CD14-positive monocyte (primary cell): ENCODE measurements at regions not wholly inside any gene's neighbourhood (a gene's known extent, or its start where the extent isn't known, plus 50 kb on each side); places are given as distances from the start of the nearest gene placed in this dataset.

ENCODE experiments used
- DNase-seq, 3 donors: peaks; one replicate each; pipeline ENCODE4 v3.0.0-alpha.2; 2011 to 2022
- H2AFZ ChIP-seq: 2 replicates; pipeline ENCODE4 v1.6.0; 2012; ENCODE audit warnings: mild to moderate bottlenecking, low read depth, low read length, inconsistent platforms; ENCODE audit not compliant: insufficient read depth, poor library complexity, severe bottlenecking
- H3K27ac ChIP-seq, 2 donors: 1 replicate in 1 of 2; 2 replicates in 1 of 2; pipeline ENCODE4 v1.5.1; 2012 to 2013; ENCODE audit warnings: low read length in 2 of 2, control low read depth in 1 of 2, inconsistent platforms in 1 of 2, low read depth in 1 of 2, mild to moderate bottlenecking in 1 of 2
- H3K27me3 ChIP-seq, 2 donors: one replicate each; pipeline versions ENCODE4 v1.6.0 to v1.6.1; 2011 to 2013; ENCODE audit warnings: low read length in 2 of 2; ENCODE audit not compliant: control insufficient read depth in 2 of 2, insufficient read depth in 2 of 2
- H3K36me3 ChIP-seq, 2 donors: replicated peaks in 1 of 2; 1 replicate in 1 of 2; 2 replicates in 1 of 2; pipeline versions ENCODE4 v1.5.1 to v1.6.1; 2012 to 2013; ENCODE audit warnings: low read length in 2 of 2, control low read depth in 1 of 2, inconsistent platforms in 1 of 2, mild to moderate bottlenecking in 1 of 2; ENCODE audit not compliant: insufficient read depth in 2 of 2, control insufficient read depth in 1 of 2
- H3K4me1 ChIP-seq, 2 donors: 1 replicate in 1 of 2; 2 replicates in 1 of 2; pipeline versions ENCODE4 v1.5.1 to v1.6.1; 2012 to 2013; ENCODE audit warnings: low read length in 2 of 2, control low read depth in 1 of 2, inconsistent platforms in 1 of 2, mild to moderate bottlenecking in 1 of 2, moderate library complexity in 1 of 2; ENCODE audit not compliant: insufficient read depth in 2 of 2, control insufficient read depth in 1 of 2
- H3K4me2 ChIP-seq: replicated peaks from 2 replicates; pipeline ENCODE3; 2012; ENCODE audit warnings: low read length, moderate library complexity, mild to moderate bottlenecking; ENCODE audit not compliant: poor library complexity, severe bottlenecking; ENCODE audit errors: extremely low read depth
- H3K4me3 ChIP-seq, 3 experiments: fragments of 200-600 bp in 1 of 3; sonication (generic) in 1 of 3; replicated peaks in 1 of 3; 1 replicate in 2 of 3; 2 replicates in 1 of 3; pipeline ENCODE4 v1.5.1; 2011 to 2013; ENCODE audit warnings: low read length in 3 of 3, mild to moderate bottlenecking in 3 of 3, control low read depth in 2 of 3, low read depth in 2 of 3, inconsistent platforms in 1 of 3, moderate library complexity in 1 of 3
- H3K79me2 ChIP-seq: 2 replicates; pipeline ENCODE4 v1.6.0; 2012; ENCODE audit warnings: mild to moderate bottlenecking, control low read depth, inconsistent platforms, low read length, moderate library complexity; ENCODE audit not compliant: insufficient read depth
- H3K9ac ChIP-seq: 2 replicates; pipeline ENCODE4 v1.6.0; 2017; ENCODE audit warnings: low read length, mild to moderate bottlenecking; ENCODE audit not compliant: insufficient read depth, poor library complexity, severe bottlenecking
- H3K9me3 ChIP-seq, 2 donors: replicated peaks in 1 of 2; 1 replicate in 1 of 2; 2 replicates in 1 of 2; pipeline versions ENCODE4 v1.5.1 to v1.6.1; 2012 to 2013; ENCODE audit warnings: low read length in 2 of 2, control low read depth in 1 of 2; ENCODE audit not compliant: control insufficient read depth in 1 of 2, insufficient read depth in 1 of 2
- H4K20me1 ChIP-seq: 2 replicates; pipeline ENCODE4 v1.6.0; 2012; ENCODE audit warnings: mild to moderate bottlenecking, low read length, control low read depth, moderate library complexity; ENCODE audit not compliant: insufficient read depth
- H3K27ac Mint-ChIP-seq, 7 donors: one replicate each; pipeline ENCODE4 v1.8.0; 2020; ENCODE audit warnings: mild to moderate bottlenecking in 7 of 7, mixed read lengths in 7 of 7, moderate library complexity in 6 of 7, inconsistent platforms in 2 of 7
- H3K27me3 Mint-ChIP-seq, 3 donors: one replicate each; pipeline ENCODE4 v1.8.0; 2021 to 2022; ENCODE audit warnings: low read depth in 3 of 3, mild to moderate bottlenecking in 3 of 3, mixed read lengths in 3 of 3, moderate library complexity in 3 of 3, inconsistent platforms in 1 of 3
- H3K36me3 Mint-ChIP-seq, 2 donors: one replicate each; pipeline ENCODE4 v1.8.0; 2020; ENCODE audit warnings: mixed read lengths in 2 of 2, inconsistent platforms in 1 of 2, mild to moderate bottlenecking in 1 of 2
- H3K4me1 Mint-ChIP-seq: one replicate; pipeline ENCODE4 v1.8.0; 2020; ENCODE audit warnings: mild to moderate bottlenecking, mixed read lengths
- H3K4me3 Mint-ChIP-seq, 2 donors: one replicate each; pipeline ENCODE4 v1.8.0; 2020; ENCODE audit warnings: mild to moderate bottlenecking in 2 of 2, mixed read lengths in 2 of 2, moderate library complexity in 1 of 2
- H3K9me3 Mint-ChIP-seq, 7 donors: one replicate each; pipeline ENCODE4 v1.8.0; 2020 to 2022; ENCODE audit warnings: mixed read lengths in 7 of 7, mild to moderate bottlenecking in 6 of 7, moderate library complexity in 6 of 7, inconsistent platforms in 2 of 7
- WGBS: methylation state at CpG from one replicate; pipeline ENCODE4 v1.1.5; 2013; ENCODE audit warnings: missing lambda C conversion rate; ENCODE audit not compliant: insufficient coverage; 5-methylcytosine and 5-hydroxymethylcytosine counted together
- intact Hi-C, 2 donors: fragments of 100-400 bp; cut with micrococcal nuclease; formaldehyde crosslinking; loops; one replicate each; pipeline versions ENCODE4 v1.15.0 to v1.15.1; 2023
- TF ChIP-seq, protein P1 (sequence below): fragments of 200-600 bp; IDR thresholded peaks from one replicate; pipeline ENCODE4 v1.8.0; 2022; ENCODE audit warnings: antibody characterized with exemption, mild to moderate bottlenecking

DNA sequence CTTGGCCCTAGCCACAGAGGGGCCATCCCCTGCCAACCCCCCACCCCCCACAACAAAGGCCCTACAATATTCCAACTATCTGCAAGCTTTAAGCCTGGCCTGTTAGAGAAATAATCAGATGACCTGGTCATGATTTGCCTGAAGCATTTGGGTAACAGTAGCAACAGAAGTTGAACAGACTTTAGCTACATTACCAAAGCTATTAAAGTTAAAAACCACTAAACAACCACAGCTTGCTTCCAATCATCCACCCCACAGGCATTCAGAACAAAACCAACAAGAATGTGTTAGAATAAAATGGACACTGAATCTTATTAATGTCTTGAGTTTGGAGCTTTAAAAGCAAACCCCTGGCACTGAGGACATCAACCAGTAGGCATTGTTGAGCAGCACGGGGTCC is 250.9 kb downstream of the LRFN2 start:
- DNase-seq: no peak
- H3K4me3 ChIP-seq: no peak overlapping the region
- no peak overlapping the region for H3K4me2 ChIP-seq
- H4K20me1 ChIP-seq: no peaks in the 10 kb centered on the region
- WGBS: no CpG with 5 or more reads among the region's 1 CpG
- Mint-ChIP-seq H3K4me3 (no peak overlapping the region), H3K9me3 (no peaks in the 10 kb centered on the region), H3K36me3 (no peaks in the 10 kb centered on the region), H3K4me1 (no peaks in the 10 kb centered on the region), H3K27me3 (peaks cover 2 to 18% (median 13%) of the 10 kb centered on the region in 3 donors), H3K27ac (no peak overlapping the region)
- H3K36me3 ChIP-seq: no peaks in the 10 kb centered on the region
- no peak overlapping the region for H2AFZ ChIP-seq
- no peak overlapping the region for H3K27ac ChIP-seq
- H3K4me1 ChIP-seq: no peaks in the 10 kb centered on the region
- H3K79me2 ChIP-seq: no peaks in the 10 kb centered on the region
- intact Hi-C loops: no loop called here
- no peaks in the 10 kb centered on the region for H3K9me3 ChIP-seq
- no peak overlapping the region for H3K9ac ChIP-seq
- no peaks in the 10 kb centered on the region for H3K27me3 ChIP-seq
- TF ChIP-seq, protein P1, sequence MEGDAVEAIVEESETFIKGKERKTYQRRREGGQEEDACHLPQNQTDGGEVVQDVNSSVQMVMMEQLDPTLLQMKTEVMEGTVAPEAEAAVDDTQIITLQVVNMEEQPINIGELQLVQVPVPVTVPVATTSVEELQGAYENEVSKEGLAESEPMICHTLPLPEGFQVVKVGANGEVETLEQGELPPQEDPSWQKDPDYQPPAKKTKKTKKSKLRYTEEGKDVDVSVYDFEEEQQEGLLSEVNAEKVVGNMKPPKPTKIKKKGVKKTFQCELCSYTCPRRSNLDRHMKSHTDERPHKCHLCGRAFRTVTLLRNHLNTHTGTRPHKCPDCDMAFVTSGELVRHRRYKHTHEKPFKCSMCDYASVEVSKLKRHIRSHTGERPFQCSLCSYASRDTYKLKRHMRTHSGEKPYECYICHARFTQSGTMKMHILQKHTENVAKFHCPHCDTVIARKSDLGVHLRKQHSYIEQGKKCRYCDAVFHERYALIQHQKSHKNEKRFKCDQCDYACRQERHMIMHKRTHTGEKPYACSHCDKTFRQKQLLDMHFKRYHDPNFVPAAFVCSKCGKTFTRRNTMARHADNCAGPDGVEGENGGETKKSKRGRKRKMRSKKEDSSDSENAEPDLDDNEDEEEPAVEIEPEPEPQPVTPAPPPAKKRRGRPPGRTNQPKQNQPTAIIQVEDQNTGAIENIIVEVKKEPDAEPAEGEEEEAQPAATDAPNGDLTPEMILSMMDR: no peak

- no peaks in the 10 kb centered on the region for H3K36me3 ChIP-seq
- H3K27me3 ChIP-seq: no peaks in the 10 kb centered on the region
- no peak overlapping the region for H3K4me3 Mint-ChIP-seq
- no peaks in the 10 kb centered on the region for H3K9me3 Mint-ChIP-seq
- peaks cover 2 to 22% (median 15%) of the 10 kb centered on the region in 3 donors for H3K27me3 Mint-ChIP-seq
- H3K27ac Mint-ChIP-seq: peak overlapping the region in 1 of 7 donors; percentile 16
- no peak overlapping the region for H3K4me3 ChIP-seq
- no peak overlapping the region for H2AFZ ChIP-seq
- no peak overlapping the region for H3K4me2 ChIP-seq
- H3K79me2 ChIP-seq: no peaks in the 10 kb centered on the region
- intact Hi-C loops: no loop called here
- H3K27ac ChIP-seq: no peak overlapping the region
- no peaks in the 10 kb centered on the region for H3K4me1 Mint-ChIP-seq
- H3K36me3 Mint-ChIP-seq: no peaks in the 10 kb centered on the region
- H4K20me1 ChIP-seq: no peaks in the 10 kb centered on the region
- TF ChIP-seq, protein P1: no peak
- H3K9ac ChIP-seq: no peak overlapping the region
- no peaks in the 10 kb centered on the region for H3K4me1 ChIP-seq
- DNase-seq: no peak
- no peaks in the 10 kb centered on the region for H3K9me3 ChIP-seq
- WGBS: 37% methylated on average over 2 of the region's 5 CpGs
These were observed 252.5 kb downstream of the LRFN2 start for GRCh38 chr6:40334496-40335270.
